Adrenal gland (tissue), 9 donors: ENCODE measurements at regions not wholly inside any gene's neighbourhood (a gene's known extent, or its start where the extent isn't known, plus 50 kb on each side); places are given as distances from the start of the nearest gene placed in this dataset.

Source experiments
- DNase-seq, 7 donors: peaks; one replicate each; pipeline ENCODE4 v3.0.0-alpha.2; 2019 to 2020
- H3K27ac ChIP-seq, 5 donors: fragments of 200-600 bp; sonication (generic) in 4 of 5; 1 replicate in 3 of 5; 2 replicates in 2 of 5; pipeline versions ENCODE4 v1.5.1 to v1.8.0; 2016 to 2020; ENCODE audit warnings: mild to moderate bottlenecking in 1 of 5
- H3K27me3 ChIP-seq: fragments of 200-600 bp; 2 replicates; pipeline ENCODE4 v1.8.0; 2021
- H3K36me3 ChIP-seq, 2 donors: fragments of 200-600 bp; replicated peaks in 1 of 2; 1 replicate in 1 of 2; 2 replicates in 1 of 2; pipeline versions ENCODE4 v1.5.1 to v1.8.0; 2018 to 2022
- H3K4me1 ChIP-seq, 2 donors: fragments of 200-600 bp; replicated peaks in 1 of 2; 1 replicate in 1 of 2; 2 replicates in 1 of 2; pipeline versions ENCODE4 v1.5.1 to v1.8.0; 2018 to 2021
- H3K4me3 ChIP-seq, 4 donors: fragments of 200-600 bp; sonication (generic) in 3 of 4; one replicate each; pipeline ENCODE4 v1.5.1; 2016 to 2018
- H3K9me3 ChIP-seq, 3 donors: fragments of 200-600 bp; sonication (generic) in 1 of 3; replicated peaks in 1 of 3; 1 replicate in 2 of 3; 2 replicates in 1 of 3; pipeline versions ENCODE4 v1.5.1 to v1.8.0; 2016 to 2021
- CTCF ChIP-seq, 6 experiments: fragments of 450-650 bp in 4 of 6; fragments of 200-600 bp in 2 of 6; sonication (generic) in 1 of 6; IDR thresholded peaks; 1 replicate in 5 of 6; 2 replicates in 1 of 6; pipeline versions ENCODE4 v1.5.1 to v1.8.0; 2016 to 2021; ENCODE audit warnings: antibody characterized with exemption in 6 of 6, mild to moderate bottlenecking in 2 of 6, moderate library complexity in 1 of 6
- POLR2A ChIP-seq, 2 donors: fragments of 450-650 bp; IDR thresholded peaks; one replicate each; pipeline ENCODE4 v1.6.1; 2017; ENCODE audit warnings: antibody characterized with exemption in 2 of 2, mild to moderate bottlenecking in 2 of 2, moderate library complexity in 1 of 2
- WGBS, 4 donors: extraction: QIAGEN DNeasy Blood & Tissue Kit in 2 of 4; methylation state at CpG; one replicate each; pipeline versions ENCODE4 v1.1.5 to v1.1.7; 2013 to 2017; 5-methylcytosine and 5-hydroxymethylcytosine counted together
- intact Hi-C, 2 donors: fragments of 100-400 bp; cut with DNase I; formaldehyde crosslinking; loops; one replicate each; pipeline versions ENCODE4 v1.14.1 to v1.15.0; 2022 to 2023
- donor health status: healthy with polysubstance abuse.
- donor health status: Bipolar disorder and iron deficiency.
- donor health status: DM: yes; HTN: yes; CAD: no.
- donor health status: DM: no; HTN: no; CAD: no.
- donor health status: DM: no; HTN: no; CAD: no.

DNA sequence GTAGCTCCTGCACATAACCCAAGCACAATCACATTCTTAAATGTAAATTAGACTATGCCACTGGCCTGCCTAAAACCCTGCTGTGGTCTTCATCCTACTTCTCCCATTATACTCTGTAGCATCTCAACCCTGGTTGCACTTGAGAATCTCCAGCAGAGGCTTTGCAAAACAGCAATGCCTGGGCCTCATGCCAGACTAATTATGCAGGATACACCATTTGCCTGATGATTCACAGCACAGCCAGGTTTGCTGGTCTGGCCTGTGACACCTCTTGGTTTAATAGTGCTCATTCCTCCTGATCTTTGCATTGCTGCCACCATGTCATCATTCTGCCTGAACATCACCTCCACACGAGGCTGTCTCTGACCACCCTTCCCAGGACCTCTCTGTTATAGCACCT, 491.9 kb upstream of the TOM1L1 start:
- intact Hi-C loops = no loop called here
- no peaks in the 10 kb centered on the region for H3K4me1 ChIP-seq
- H3K27me3 ChIP-seq = no peaks in the 10 kb centered on the region
- DNase-seq = peak in 1 of 7 donors; percentile 53
- H3K27ac ChIP-seq = no peak overlapping the region
- no peaks in the 10 kb centered on the region for H3K36me3 ChIP-seq
- H3K4me3 ChIP-seq = no peak overlapping the region
- no peaks in the 10 kb centered on the region for H3K9me3 ChIP-seq
- 33 to 75% (median 53%) methylated on average over 1 of the region's 1 CpG for WGBS, 4 donors
- TF ChIP-seq POLR2A (IDR thresholded peaks at IDR 0.05) = no peak
- TF ChIP-seq CTCF (IDR thresholded peaks at IDR 0.05) = no peak

DNA sequence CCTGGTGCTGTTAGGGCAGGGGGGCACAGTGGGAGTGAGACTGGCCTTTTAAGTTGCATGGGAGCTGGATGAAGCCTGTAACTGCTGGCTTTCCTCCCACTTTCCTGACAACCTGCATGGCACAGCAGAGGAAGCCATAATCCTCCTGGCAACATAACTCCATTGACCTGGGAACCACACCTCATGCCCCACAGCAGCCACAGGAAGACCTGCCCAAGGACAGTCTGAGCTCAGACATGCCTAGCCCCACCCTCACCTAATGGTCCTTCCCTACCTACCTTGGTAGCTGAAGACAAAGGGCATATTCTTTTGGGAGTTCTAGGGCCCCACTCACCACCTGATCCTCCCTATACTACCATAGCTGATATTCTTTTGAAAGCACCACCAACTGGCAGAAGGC, 482.2 kb upstream of the TOM1L1 start:
- no peak for TF ChIP-seq CTCF (IDR thresholded peaks at IDR 0.05)
- no peak for TF ChIP-seq POLR2A (IDR thresholded peaks at IDR 0.05)
- Histone ChIP-seq H3K4me3 (no peak overlapping the region), H3K9me3 (no peaks in the 10 kb centered on the region), H3K36me3 (no peaks in the 10 kb centered on the region), H3K27ac (no peak overlapping the region), H3K4me1 (no peaks in the 10 kb centered on the region), H3K27me3 (no peaks in the 10 kb centered on the region)
- intact Hi-C loops = no loop called here
- no peak for DNase-seq

DNA sequence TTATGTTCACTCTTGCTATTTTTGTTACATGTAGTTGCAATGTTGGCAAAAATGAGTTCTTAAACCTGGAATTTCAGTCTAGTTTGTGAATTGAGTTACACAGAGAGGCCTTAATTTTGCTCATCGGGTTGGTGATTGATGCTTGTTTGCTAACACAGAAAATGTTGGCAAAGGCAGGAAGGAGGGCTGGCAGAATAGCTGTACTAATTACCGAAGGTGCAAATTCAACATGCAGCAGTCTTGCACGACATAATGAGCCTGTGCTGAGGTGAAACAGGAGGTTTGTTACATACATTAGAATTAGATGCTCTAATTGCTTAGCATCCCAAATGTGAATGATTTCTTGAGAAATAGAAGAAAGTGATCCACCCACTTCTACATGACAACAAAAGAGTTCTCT, 475.0 kb upstream of the TOM1L1 start:
- no peak for DNase-seq
- intact Hi-C loops = no loop called here
- H3K27ac ChIP-seq = no peak overlapping the region
- TF ChIP-seq CTCF (IDR thresholded peaks at IDR 0.05) (no peak), POLR2A (IDR thresholded peaks at IDR 0.05) (no peak)
- no peaks in the 10 kb centered on the region for H3K36me3 ChIP-seq
- no peaks in the 10 kb centered on the region for H3K9me3 ChIP-seq
- H3K4me1 ChIP-seq = no peaks in the 10 kb centered on the region
- no peaks in the 10 kb centered on the region for H3K27me3 ChIP-seq
- no peak overlapping the region for H3K4me3 ChIP-seq
- WGBS, 4 donors = 56 to 79% (median 66%) methylated on average over 3 of the region's 3 CpGs

DNA sequence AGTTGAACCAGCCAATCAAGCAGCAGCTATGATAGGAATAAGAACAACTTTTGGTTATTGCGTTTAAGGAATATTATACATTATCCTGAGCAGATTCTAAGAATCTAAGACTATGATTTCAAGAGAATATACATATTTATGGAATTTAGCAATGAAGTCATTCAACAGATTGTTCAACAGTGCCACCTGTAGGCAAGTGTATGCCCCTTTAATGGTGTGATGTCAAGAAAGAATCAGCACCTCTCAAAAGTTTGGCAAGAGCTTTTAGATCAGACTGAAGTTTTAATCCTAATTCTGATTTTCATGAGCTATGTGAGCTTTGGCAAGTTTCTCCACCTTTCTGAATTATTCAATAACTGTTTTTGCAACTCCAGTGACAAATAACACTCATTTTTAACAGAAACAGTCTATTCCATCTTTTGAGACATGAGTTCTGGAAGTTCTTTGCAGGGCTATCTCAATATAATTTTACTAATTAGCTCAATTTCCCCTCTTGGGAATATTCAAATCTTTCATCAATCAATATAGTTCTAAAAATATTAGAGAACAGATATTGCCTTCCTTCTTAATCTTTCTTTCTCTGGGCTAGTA, 474.3 kb upstream of the TOM1L1 start:
- no peak for TF ChIP-seq POLR2A (IDR thresholded peaks at IDR 0.05)
- peak in 1 of 6 experiments; percentile 18 for TF ChIP-seq CTCF (IDR thresholded peaks at IDR 0.05)
- no peak overlapping the region for H3K27ac ChIP-seq
- no peak for DNase-seq
- 31 to 46% (median 42%) methylated on average over 1 of the region's 1 CpG for WGBS, 4 donors
- H3K4me1 ChIP-seq = no peaks in the 10 kb centered on the region
- H3K4me3 ChIP-seq = no peak overlapping the region
- H3K36me3 ChIP-seq = no peaks in the 10 kb centered on the region
- intact Hi-C loops = no loop called here
- H3K27me3 ChIP-seq = no peaks in the 10 kb centered on the region
- H3K9me3 ChIP-seq = no peaks in the 10 kb centered on the region
